Rectal smooth muscle tissue (tissue), 1 donor: ENCODE measurements at regions not wholly inside any gene's neighbourhood (a gene's known extent, or its start where the extent isn't known, plus 50 kb on each side); places are given as distances from the start of the nearest gene placed in this dataset.

Experiments
- H3K27ac ChIP-seq: one replicate; pipeline ENCODE4 v1.7.0; 2013; ENCODE audit warnings: low read depth, low read length, inconsistent platforms
- H3K27me3 ChIP-seq: one replicate; pipeline ENCODE4 v1.7.0; 2013; ENCODE audit warnings: low read length; ENCODE audit not compliant: control insufficient read depth, insufficient read depth
- H3K36me3 ChIP-seq: one replicate; pipeline ENCODE4 v1.7.0; 2013; ENCODE audit warnings: low read length; ENCODE audit not compliant: control insufficient read depth, insufficient read depth
- H3K4me1 ChIP-seq: one replicate; pipeline ENCODE4 v1.7.0; 2013; ENCODE audit warnings: low read length; ENCODE audit not compliant: control insufficient read depth, insufficient read depth
- H3K4me3 ChIP-seq: one replicate; pipeline ENCODE4 v1.7.0; 2013; ENCODE audit warnings: low read length
- H3K9ac ChIP-seq: one replicate; pipeline ENCODE4 v1.7.0; 2013; ENCODE audit warnings: low read length

DNA sequence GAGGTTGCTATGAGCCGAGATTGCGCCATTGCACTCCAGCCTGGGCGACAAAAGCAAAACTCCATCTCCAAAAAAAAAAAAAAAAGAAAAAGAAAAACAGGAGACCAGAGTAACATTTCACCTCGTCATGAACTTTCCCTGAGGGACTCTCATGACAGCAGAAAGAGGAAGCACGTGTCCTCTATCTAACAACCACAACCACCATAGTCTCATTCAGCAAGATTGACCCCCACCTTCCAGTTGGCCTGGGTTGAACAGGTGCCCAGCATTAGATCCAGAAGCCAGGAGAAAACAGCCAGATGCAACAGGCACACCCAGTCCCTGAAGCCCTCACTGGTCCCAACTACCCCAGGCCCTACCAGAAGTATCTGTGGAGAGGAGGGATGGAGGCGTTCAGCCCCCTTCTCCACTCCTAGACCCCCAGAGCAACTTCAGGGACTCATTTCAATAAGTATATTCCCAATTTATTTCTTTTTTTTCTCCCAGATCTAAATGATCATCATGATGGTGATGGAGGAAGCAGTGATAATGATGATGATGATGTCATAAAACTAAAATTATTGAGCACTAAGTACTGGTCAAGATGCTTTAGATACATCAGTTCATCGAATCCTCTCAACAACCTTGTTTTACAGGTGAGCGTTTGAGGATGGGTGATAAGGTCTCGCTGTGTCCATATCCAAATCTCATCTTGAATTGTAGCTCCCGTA is 235.0 kb downstream of the EFCAB11 start:
- Histone ChIP-seq H3K27me3 (no peaks in the 10 kb centered on the region), H3K4me1 (no peaks in the 10 kb centered on the region), H3K36me3 (no peaks in the 10 kb centered on the region), H3K4me3 (no peak overlapping the region), H3K9ac (no peak overlapping the region), H3K27ac (no peak overlapping the region)

DNA sequence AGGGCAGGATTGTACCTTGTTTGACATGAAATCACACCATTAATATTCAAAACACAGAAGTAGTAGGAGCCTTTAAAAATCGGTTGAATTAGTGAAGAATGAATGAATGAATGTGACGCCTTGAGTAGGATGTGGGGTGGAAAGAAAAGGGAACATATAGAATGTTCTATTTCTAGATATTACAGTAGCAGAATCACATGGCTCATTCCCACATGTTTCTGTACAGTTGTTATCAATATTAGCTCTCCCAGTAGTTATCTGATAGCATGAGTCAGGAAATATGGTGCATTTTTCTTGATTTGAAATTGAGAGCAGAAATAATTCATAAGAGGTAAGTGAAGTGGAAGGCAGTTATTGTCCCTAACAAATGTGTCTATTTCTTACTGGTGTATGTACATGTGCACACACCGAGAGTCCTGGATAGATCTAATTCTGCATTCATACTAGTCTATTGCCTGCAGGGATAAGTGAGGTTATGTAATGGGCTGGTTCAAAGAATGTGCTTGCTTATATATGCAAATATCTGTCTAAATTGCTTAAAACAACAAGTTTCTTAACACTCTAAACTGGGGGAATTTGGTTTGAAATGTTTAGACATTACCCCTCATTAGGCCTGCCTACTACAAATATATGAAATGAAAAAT is 245.4 kb downstream of the EFCAB11 start:
- Histone ChIP-seq H3K9ac (no peak overlapping the region), H3K27me3 (no peaks in the 10 kb centered on the region), H3K4me3 (no peak overlapping the region), H3K27ac (no peak overlapping the region), H3K4me1 (no peaks in the 10 kb centered on the region), H3K36me3 (no peaks in the 10 kb centered on the region)

DNA sequence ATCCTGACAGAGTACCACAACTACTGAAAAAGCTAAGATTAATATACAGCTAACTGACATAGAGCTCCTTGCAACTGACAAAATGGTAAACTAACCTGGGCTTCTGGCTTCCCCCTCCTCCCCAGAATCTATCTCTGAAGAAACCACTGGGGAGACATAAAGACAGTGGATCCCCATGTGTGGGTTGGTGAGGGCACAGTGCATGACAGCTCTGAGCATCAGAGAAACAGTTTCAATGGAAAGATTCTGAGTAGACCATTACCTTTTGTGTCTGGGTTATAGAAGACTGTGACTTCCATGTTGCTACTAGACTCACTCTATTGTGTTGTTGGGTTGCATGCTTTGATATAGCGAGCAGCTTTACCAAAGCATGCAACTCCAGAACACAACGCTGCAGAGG is 247.4 kb downstream of the EFCAB11 start:
- no peak overlapping the region for H3K4me3 ChIP-seq
- H3K36me3 ChIP-seq = no peaks in the 10 kb centered on the region
- H3K4me1 ChIP-seq = peaks cover 2% of the 10 kb centered on the region
- no peak overlapping the region for H3K9ac ChIP-seq
- H3K27ac ChIP-seq = no peak overlapping the region
- H3K27me3 ChIP-seq = no peaks in the 10 kb centered on the region

DNA sequence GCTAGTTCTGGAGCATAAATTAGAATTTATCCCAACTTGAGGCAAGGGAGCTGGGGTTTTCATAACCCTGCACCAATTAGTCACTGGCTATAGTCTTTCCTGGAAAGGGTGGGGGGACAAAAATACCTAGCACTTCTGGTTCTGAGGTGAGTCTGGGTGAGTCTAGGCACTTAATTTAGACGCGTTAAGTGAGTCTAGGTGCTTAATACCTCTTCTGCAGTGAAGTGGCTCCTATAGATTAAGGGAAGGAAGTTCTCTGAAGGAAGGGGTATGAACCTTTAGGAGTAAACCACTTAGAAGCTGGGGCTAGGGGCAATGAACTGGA is 251.7 kb downstream of the EFCAB11 start:
- Histone ChIP-seq H3K27ac (peak overlapping the region; percentile 21), H3K36me3 (no peaks in the 10 kb centered on the region), H3K4me3 (no peak overlapping the region)

DNA sequence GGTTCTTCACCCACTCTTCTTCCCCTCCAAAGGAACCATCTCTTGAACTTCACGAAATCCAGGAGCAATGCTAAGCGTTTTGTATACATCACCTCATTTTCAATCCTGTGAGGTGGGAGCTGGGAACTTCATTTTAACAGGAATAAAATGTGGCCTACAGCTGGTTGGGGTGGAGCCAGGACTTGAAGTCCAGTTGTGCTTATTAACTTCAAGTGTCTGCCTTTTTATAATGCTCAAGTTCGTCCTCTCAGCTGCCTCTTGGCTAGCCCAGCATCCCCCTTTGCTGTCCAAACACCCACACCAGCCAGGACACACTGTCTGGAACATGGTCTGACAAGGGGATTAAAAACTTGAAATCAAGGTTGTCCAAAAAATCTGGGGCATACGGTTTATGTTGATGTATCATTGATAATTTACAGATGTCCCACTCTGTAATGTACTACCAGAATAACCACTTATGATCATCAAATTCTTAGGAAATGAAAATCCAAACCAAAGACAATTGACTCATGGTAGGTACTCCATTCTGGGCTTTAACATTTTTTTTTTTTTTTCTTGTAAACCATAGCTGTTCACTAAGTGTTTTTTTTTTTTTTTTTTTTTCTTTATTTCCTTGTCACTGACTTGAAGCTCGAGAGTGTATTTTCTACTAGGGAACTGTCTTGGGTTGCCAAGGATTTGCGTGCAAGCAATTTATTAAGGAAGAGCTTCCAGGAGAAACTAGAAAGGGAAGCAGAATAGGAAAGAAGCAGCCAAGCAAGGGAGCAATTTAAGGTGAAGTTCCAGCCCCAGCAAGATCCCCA is 252.3 kb downstream of the EFCAB11 start:
- Histone ChIP-seq H3K27ac (peak overlapping the region; percentile 74), H3K4me1 (peaks cover 10% of the 10 kb centered on the region), H3K4me3 (peak overlapping the region; percentile 61), H3K9ac (no peak overlapping the region), H3K27me3 (no peaks in the 10 kb centered on the region), H3K36me3 (no peaks in the 10 kb centered on the region)

More for the DNA sequence above, 251.7 kb downstream of the EFCAB11 start:
- Histone ChIP-seq H3K4me1 (peaks cover 10% of the 10 kb centered on the region), H3K9ac (no peak overlapping the region), H3K27me3 (no peaks in the 10 kb centered on the region)

DNA sequence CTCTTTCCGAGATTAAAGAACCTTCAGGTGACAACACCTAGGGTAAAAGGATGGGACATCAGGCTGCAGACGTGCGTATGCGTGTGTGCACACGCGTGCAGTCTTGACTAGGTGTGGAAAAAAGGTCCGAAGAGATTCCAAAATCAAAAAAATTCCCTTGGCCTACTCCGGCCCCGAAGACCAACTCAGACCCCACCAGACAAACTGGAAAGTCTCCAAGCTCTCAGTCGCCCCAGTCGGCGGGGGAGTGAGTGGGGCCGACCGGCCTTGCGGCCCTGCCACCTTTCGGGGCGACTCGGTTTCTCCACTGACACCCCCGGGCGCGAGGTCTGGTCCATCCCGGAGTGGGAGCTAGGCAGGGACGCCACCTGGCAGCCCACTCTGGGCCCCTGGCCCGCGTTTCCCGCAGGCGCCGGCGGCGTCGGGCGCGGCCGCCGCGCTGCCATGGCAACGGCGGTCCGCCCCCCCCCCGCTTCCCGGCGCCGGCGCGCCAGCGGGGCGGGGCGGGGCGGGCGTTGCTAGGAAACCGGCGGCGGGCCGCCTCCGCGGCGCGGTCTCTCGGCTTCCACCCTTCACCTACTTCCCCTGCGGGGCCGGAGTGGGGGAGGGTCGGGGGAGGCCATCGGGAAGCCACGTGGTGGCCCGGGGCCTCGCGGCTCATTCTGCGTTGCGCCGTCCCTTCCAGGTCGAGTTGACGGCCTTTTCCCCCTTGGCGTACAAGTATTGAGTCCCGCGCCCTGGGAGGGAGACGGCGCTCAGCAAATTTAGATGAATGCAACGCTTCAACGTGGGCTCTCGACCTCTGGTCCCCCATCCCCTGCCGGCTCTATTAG is 253.1 kb downstream of the EFCAB11 start:
- H3K27ac ChIP-seq = peak overlapping the region; percentile 74
- peak overlapping the region; percentile 66 for H3K4me3 ChIP-seq
- no peaks in the 10 kb centered on the region for H3K27me3 ChIP-seq
- peak overlapping the region; percentile 32 for H3K9ac ChIP-seq
- no peaks in the 10 kb centered on the region for H3K36me3 ChIP-seq
- H3K4me1 ChIP-seq = peaks cover 10% of the 10 kb centered on the region

DNA sequence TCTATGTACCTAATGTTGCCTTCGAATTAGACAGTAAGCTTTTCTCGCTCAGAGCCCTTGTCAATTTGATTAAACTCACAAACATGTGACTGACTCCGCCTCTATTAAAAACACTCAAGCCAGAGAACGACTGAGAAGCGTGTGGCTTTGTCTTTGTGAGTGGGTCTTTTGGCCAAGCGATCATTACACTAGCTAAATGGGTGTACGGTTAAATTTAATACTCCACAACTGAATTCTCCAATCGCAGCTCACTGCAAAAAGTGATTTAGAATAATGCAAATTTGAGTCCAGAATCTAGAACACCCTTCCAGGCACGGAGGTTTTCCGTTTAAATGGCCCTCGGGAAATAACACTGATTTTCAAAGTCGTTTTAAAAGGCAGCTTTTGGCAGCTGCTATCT is 253.7 kb downstream of the EFCAB11 start:
- Histone ChIP-seq H3K9ac (no peak overlapping the region), H3K27me3 (no peaks in the 10 kb centered on the region), H3K4me1 (peaks cover 10% of the 10 kb centered on the region), H3K4me3 (peak overlapping the region; percentile 66), H3K27ac (no peak overlapping the region), H3K36me3 (no peaks in the 10 kb centered on the region)

DNA sequence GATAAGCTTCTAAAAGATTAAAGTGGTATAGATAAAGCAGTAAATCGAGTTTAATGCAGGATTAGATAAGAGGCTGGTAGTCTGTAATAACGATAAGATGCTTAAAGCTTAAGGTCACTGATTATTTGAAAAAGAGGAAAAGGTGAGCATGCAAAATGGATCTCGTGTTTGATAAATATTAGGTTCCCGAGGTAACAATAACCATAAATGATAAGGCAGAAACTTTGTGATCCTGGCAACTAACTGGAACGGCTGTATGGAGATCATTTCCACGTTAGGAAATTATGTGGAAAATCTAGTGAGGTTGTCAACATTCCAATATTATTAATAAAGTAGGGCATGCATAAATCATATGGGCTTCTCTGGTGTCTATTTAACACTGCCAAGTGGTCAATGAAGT is 255.5 kb downstream of the EFCAB11 start:
- no peaks in the 10 kb centered on the region for H3K27me3 ChIP-seq
- H3K4me3 ChIP-seq = no peak overlapping the region
- H3K9ac ChIP-seq = no peak overlapping the region
- no peak overlapping the region for H3K27ac ChIP-seq
- peaks cover 10% of the 10 kb centered on the region for H3K4me1 ChIP-seq
- H3K36me3 ChIP-seq = no peaks in the 10 kb centered on the region

DNA sequence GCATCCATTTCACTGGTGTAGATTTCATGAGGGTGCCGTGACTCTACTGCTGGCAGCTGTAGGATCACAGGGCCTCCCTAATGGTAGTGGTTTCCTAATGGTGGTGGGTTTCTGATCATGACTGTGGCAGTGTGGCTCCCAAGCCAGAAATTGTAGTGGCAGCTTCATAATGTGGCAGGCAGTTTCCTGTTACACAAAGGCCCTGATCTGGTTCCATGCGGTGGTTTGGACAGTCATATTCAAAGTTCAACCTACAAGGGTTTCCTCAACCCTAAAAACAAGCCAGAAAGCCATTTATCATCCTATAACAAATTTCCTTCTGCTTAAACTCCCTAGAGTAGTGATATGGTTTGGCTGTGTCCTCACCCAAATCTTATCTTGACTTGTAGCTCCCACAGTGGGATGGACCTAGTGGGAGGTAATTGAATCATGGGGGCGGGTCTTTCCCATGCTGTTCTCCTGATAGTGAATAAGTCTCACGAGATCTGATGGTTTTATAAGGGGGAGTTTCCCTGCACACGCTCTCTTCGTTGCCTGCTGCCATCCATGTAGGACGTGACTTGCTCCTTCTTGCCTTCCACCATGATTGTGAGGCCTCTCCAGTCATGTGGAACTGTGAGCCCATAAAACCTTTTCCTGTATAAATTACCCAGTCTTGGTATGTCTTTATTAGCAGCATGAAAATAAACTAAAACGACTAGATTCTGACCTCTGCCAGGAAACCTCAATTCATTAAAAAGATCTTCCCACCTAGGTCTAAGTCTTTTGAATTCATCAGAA is 257.1 kb downstream of the EFCAB11 start:
- H3K4me1 ChIP-seq = peaks cover 10% of the 10 kb centered on the region
- no peak overlapping the region for H3K9ac ChIP-seq
- H3K4me3 ChIP-seq = no peak overlapping the region
- no peak overlapping the region for H3K27ac ChIP-seq
- no peaks in the 10 kb centered on the region for H3K36me3 ChIP-seq
- H3K27me3 ChIP-seq = no peaks in the 10 kb centered on the region

DNA sequence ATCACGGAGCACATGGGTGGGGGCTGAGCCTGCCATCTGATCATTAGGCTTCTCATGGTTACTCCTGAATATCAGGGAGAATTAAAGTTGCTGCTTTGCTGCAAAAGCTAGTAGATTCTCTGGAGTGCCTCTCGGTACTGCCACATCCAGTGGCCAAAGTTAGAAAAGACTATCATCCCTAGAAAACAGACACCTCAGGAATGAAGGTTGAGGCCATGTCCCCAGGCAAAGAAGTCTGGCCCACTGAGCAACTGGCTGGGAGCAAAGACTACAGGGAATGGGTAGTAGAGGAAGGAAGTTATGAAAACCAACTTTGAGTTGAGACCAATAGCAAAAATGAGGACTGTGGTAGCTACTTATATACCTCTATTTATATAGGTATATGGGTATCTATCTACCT is 258.7 kb downstream of the EFCAB11 start:
- no peak overlapping the region for H3K4me3 ChIP-seq
- H3K27ac ChIP-seq = no peak overlapping the region
- no peak overlapping the region for H3K9ac ChIP-seq
- H3K36me3 ChIP-seq = no peaks in the 10 kb centered on the region
- peaks cover 2% of the 10 kb centered on the region for H3K4me1 ChIP-seq
- no peaks in the 10 kb centered on the region for H3K27me3 ChIP-seq

DNA sequence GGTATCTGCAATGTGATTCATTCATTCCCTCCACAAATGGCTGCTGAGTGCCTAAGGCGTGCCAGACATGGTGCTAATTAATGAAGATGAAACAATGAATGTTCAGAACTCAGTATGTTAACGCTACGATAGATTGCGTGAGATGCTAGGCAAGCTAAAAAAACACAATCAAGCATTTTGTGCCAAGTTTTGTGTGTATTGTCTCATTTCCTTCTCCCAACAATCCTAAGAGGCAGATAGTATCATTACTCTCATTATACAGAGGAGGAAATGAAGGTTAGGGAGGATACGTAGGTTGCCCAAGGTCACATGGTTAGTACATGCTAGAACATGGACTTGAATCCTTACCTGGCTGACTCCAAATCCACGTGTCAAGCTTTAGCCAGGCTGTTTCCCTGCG is 264.4 kb downstream of the EFCAB11 start:
- no peaks in the 10 kb centered on the region for H3K4me1 ChIP-seq
- H3K4me3 ChIP-seq = no peak overlapping the region
- H3K9ac ChIP-seq = no peak overlapping the region
- no peaks in the 10 kb centered on the region for H3K36me3 ChIP-seq
- no peak overlapping the region for H3K27ac ChIP-seq
- no peaks in the 10 kb centered on the region for H3K27me3 ChIP-seq
